GM23338 (cell line): ENCODE measurements at regions not wholly inside any gene's neighbourhood (a gene's known extent, or its start where the extent isn't known, plus 50 kb on each side); places are given as distances from the start of the nearest gene placed in this dataset.
"Not testable (repeated sequence)": the region's sequence is repeated elsewhere in the genome, so short reads cannot be mapped to it uniquely, and the experiment has no call there.

Experiments used
- ATAC-seq: fragments of 200-7000 bp; cut with Tn5 transposase; 3 replicates; pipeline ENCODE4 v1.9.1; 2020
- DNase-seq: peaks from one replicate; pipeline ENCODE4 v3.0.0-alpha.2; 2015; ENCODE audit warnings: low spot score
- H2AFZ ChIP-seq: fragments of 200-600 bp; sonication (generic); 2 replicates; pipeline ENCODE4 v1.8.0; 2016; ENCODE audit warnings: antibody characterized with exemption, mild to moderate bottlenecking, moderate library complexity
- H3F3A ChIP-seq: fragments of 200-600 bp; sonication (generic); replicated peaks from 2 replicates; pipeline ENCODE4 v1.8.0; 2017; ENCODE audit warnings: antibody characterized with exemption, mixed run types, low read depth
- H3K27ac ChIP-seq: fragments of 200-600 bp; sonication (generic); 2 replicates; pipeline ENCODE4 v1.6.1; 2016; ENCODE audit warnings: low read depth
- H3K27me3 ChIP-seq: fragments of 200-600 bp; sonication (generic); 2 replicates; pipeline ENCODE4 v1.8.0; 2016; ENCODE audit warnings: mild to moderate bottlenecking, mixed run types, moderate library complexity; ENCODE audit not compliant: insufficient read depth
- H3K36me3 ChIP-seq: fragments of 200-600 bp; sonication (generic); 2 replicates; pipeline ENCODE4 v1.8.0; 2016; ENCODE audit warnings: mild to moderate bottlenecking; ENCODE audit not compliant: insufficient read depth
- H3K4me1 ChIP-seq: fragments of 200-600 bp; sonication (generic); 2 replicates; pipeline ENCODE4 v1.8.0; 2016; ENCODE audit warnings: mild to moderate bottlenecking, moderate library complexity; ENCODE audit not compliant: insufficient read depth
- H3K4me2 ChIP-seq: fragments of 200-600 bp; sonication (generic); 2 replicates; pipeline ENCODE4 v1.7.1; 2017; ENCODE audit warnings: mixed run types
- H3K4me3 ChIP-seq: fragments of 200-600 bp; sonication (generic); 2 replicates; pipeline ENCODE4 v1.6.1; 2016; ENCODE audit warnings: mixed run types
- H3K79me2 ChIP-seq: fragments of 200-600 bp; sonication (generic); replicated peaks from 2 replicates; pipeline ENCODE4 v1.8.0; 2017; ENCODE audit warnings: mild to moderate bottlenecking; ENCODE audit not compliant: insufficient read depth
- H3K9me2 ChIP-seq: fragments of 200-600 bp; sonication (generic); 2 replicates; pipeline ENCODE4 v1.8.0; 2017; ENCODE audit not compliant: insufficient read depth
- H4K20me1 ChIP-seq: fragments of 200-600 bp; sonication (generic); replicated peaks from 2 replicates; pipeline ENCODE4 v1.8.0; 2017; ENCODE audit warnings: mild to moderate bottlenecking; ENCODE audit not compliant: insufficient read depth
- H3K27ac Mint-ChIP-seq: 2 replicates; pipeline ENCODE4 v1.8.0; 2020; ENCODE audit warnings: inconsistent platforms, mild to moderate bottlenecking, moderate library complexity, mixed read lengths
- H3K27me3 Mint-ChIP-seq: 3 replicates; pipeline ENCODE4 v1.8.0; 2022; ENCODE audit warnings: low read depth, mild to moderate bottlenecking, moderate library complexity, mixed read lengths, inconsistent platforms; ENCODE audit not compliant: insufficient read depth, poor library complexity
- H3K36me3 Mint-ChIP-seq: 3 replicates; pipeline ENCODE4 v1.8.0; 2021; ENCODE audit warnings: low read depth, mild to moderate bottlenecking, inconsistent platforms, moderate library complexity, mixed read lengths
- H3K4me1 Mint-ChIP-seq: 3 replicates; pipeline ENCODE4 v1.8.0; 2020; ENCODE audit warnings: mild to moderate bottlenecking, inconsistent platforms, mixed read lengths
- H3K4me3 Mint-ChIP-seq: 3 replicates; pipeline ENCODE4 v1.8.0; 2021; ENCODE audit warnings: moderate library complexity, mild to moderate bottlenecking, inconsistent platforms, mixed read lengths
- H3K9me3 Mint-ChIP-seq: 3 replicates; pipeline ENCODE4 v1.8.0; 2020; ENCODE audit warnings: moderate library complexity, mild to moderate bottlenecking, inconsistent platforms, mixed read lengths
- CREB1 ChIP-seq: fragments of 250-450 bp; sonication (Bioruptor Pico); IDR thresholded peaks from 2 replicates; pipeline ENCODE4 v1.5.0; 2020; ENCODE audit warnings: low read depth, mild to moderate bottlenecking, moderate library complexity
- EZH2 ChIP-seq: fragments of 200-600 bp; sonication (generic); IDR thresholded peaks from one replicate; pipeline ENCODE4 v1.8.0; 2017; ENCODE audit warnings: antibody characterized with exemption, mild to moderate bottlenecking, low read depth; ENCODE audit not compliant: unreplicated experiment
- EZH2phosphoT487 ChIP-seq: fragments of 200-600 bp; sonication (generic); IDR thresholded peaks from one replicate; pipeline ENCODE4 v1.8.1; 2018; ENCODE audit warnings: antibody characterized with exemption; ENCODE audit not compliant: unreplicated experiment
- ZNF114 ChIP-seq: fragments of 250-450 bp; sonication (Bioruptor Pico); IDR thresholded peaks from 2 replicates; pipeline ENCODE4 v1.5.0; 2020; ENCODE audit warnings: mild to moderate bottlenecking, moderate library complexity
- ZNF331 ChIP-seq: fragments of 250-450 bp; sonication (Bioruptor Pico); IDR thresholded peaks from 2 replicates; pipeline ENCODE4 v1.5.0; 2020; ENCODE audit warnings: low read depth, mild to moderate bottlenecking, moderate library complexity
- TF ChIP-seq, protein P1 (sequence below), 2 experiments: fragments of 200-600 bp in 1 of 2; sonication (generic) in 1 of 2; conservative IDR thresholded peaks; 2 replicates each; pipeline versions ENCODE4 v1.5.1 to v1.6.1; 2016 to 2017; ENCODE audit warnings: antibody characterized with exemption in 2 of 2, low read depth in 2 of 2, mild to moderate bottlenecking in 2 of 2, moderate library complexity in 1 of 2
- TF ChIP-seq, protein P2 (sequence below): IDR thresholded peaks from one replicate; pipeline ENCODE4 v1.6.1; 2018; ENCODE audit warnings: antibody characterized with exemption; ENCODE audit not compliant: unreplicated experiment

GRCh38 chr6:63514488-63515173, 57.6 kb upstream of the LOC128125822 start:
- DNase-seq (no peak), ATAC-seq (no peak)
- no peaks in the 10 kb centered on the region for H3F3A ChIP-seq
- no peaks in the 10 kb centered on the region for H3K9me2 ChIP-seq
- Mint-ChIP-seq H3K27me3 (peaks cover 1% of the 10 kb centered on the region), H3K9me3 (peaks cover 7% of the 10 kb centered on the region; the same call in 2 of the 3 replicates), H3K4me3 (no peak overlapping the region), H3K27ac (no peak overlapping the region), H3K4me1 (no peaks in the 10 kb centered on the region; the same call in 2 of the 3 replicates), H3K36me3 (no peaks in the 10 kb centered on the region)
- no peaks in the 10 kb centered on the region for H3K4me1 ChIP-seq
- TF ChIP-seq, protein P1, sequence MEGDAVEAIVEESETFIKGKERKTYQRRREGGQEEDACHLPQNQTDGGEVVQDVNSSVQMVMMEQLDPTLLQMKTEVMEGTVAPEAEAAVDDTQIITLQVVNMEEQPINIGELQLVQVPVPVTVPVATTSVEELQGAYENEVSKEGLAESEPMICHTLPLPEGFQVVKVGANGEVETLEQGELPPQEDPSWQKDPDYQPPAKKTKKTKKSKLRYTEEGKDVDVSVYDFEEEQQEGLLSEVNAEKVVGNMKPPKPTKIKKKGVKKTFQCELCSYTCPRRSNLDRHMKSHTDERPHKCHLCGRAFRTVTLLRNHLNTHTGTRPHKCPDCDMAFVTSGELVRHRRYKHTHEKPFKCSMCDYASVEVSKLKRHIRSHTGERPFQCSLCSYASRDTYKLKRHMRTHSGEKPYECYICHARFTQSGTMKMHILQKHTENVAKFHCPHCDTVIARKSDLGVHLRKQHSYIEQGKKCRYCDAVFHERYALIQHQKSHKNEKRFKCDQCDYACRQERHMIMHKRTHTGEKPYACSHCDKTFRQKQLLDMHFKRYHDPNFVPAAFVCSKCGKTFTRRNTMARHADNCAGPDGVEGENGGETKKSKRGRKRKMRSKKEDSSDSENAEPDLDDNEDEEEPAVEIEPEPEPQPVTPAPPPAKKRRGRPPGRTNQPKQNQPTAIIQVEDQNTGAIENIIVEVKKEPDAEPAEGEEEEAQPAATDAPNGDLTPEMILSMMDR (conservative IDR thresholded peaks at IDR 0.05; ENCODE audit: low read depth in 2 of 2): no peak
- no peak for TF ChIP-seq ZNF331
- no peak overlapping the region for H3K4me3 ChIP-seq
- H2AFZ ChIP-seq: no peak overlapping the region
- H3K27ac ChIP-seq: no peak overlapping the region
- no peaks in the 10 kb centered on the region for H3K36me3 ChIP-seq
- no peaks in the 10 kb centered on the region for H4K20me1 ChIP-seq
- no peaks in the 10 kb centered on the region for H3K79me2 ChIP-seq
- H3K4me2 ChIP-seq: no peak overlapping the region
- H3K27me3 ChIP-seq: no peaks in the 10 kb centered on the region

DNA sequence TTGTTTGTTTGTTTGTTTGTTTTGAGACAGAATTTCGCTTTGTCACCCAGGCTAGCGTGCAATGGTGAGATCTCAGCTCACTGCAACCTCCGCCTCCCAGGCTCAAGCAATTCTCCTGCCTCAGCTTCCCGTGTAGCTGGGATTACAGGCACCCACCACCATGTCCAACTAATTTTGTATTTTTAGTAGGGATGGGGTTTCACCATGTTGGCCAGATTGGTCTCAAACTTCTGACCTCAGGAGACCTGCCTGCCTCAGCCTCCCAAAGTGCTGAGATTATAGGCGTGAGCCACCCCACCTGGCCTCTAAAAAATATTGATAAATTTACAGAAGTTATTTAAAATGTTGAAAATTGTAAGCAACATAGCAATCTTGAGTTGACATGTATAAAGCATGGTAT, 57.1 kb upstream of the LOC128125822 start:
- not testable (repeated sequence) for H3F3A ChIP-seq, H3K9me3 Mint-ChIP-seq, H3K27ac ChIP-seq, H3K4me3 ChIP-seq, H2AFZ ChIP-seq, H3K9me2 ChIP-seq, ATAC-seq, H3K79me2 ChIP-seq, DNase-seq, H3K27ac Mint-ChIP-seq, H3K4me3 Mint-ChIP-seq, H3K27me3 Mint-ChIP-seq, H3K36me3 Mint-ChIP-seq, H3K27me3 ChIP-seq, H3K4me1 Mint-ChIP-seq, H3K36me3 ChIP-seq, H3K4me2 ChIP-seq, H3K4me1 ChIP-seq, H4K20me1 ChIP-seq

- H3K27ac Mint-ChIP-seq: no peak overlapping the region
- DNase-seq: no peak
- peaks cover 7% of the 10 kb centered on the region; the same call in 2 of the 3 replicates for H3K9me3 Mint-ChIP-seq
- no peaks in the 10 kb centered on the region for H3K9me2 ChIP-seq
- no peaks in the 10 kb centered on the region for H3K27me3 ChIP-seq
- no peaks in the 10 kb centered on the region for H4K20me1 ChIP-seq
- H3K4me3 ChIP-seq: no peak overlapping the region
- no peak overlapping the region for H3K4me2 ChIP-seq
- no peaks in the 10 kb centered on the region for H3K4me1 Mint-ChIP-seq
- H3F3A ChIP-seq: no peaks in the 10 kb centered on the region
- no peaks in the 10 kb centered on the region for H3K79me2 ChIP-seq
- no peaks in the 10 kb centered on the region for H3K36me3 ChIP-seq
- H3K36me3 Mint-ChIP-seq: no peaks in the 10 kb centered on the region
- H3K4me1 ChIP-seq: no peaks in the 10 kb centered on the region
- H3K27me3 Mint-ChIP-seq: peaks cover 1% of the 10 kb centered on the region
- H3K4me3 Mint-ChIP-seq: no peak overlapping the region
- no peak overlapping the region; the same call in 1 of the 2 replicates for H2AFZ ChIP-seq
- H3K27ac ChIP-seq: no peak overlapping the region
- ATAC-seq: no peak
- no peak for TF ChIP-seq ZNF114 (CRISPR knock-in tag)
- no peak for TF ChIP-seq CREB1 (CRISPR knock-in tag)
- TF ChIP-seq ZNF331: no peak
- TF ChIP-seq EZH2: no peak
- TF ChIP-seq, protein P1 (conservative IDR thresholded peaks at IDR 0.05; ENCODE audit: low read depth in 2 of 2): no peak
- TF ChIP-seq EZH2phosphoT487: no peak
- TF ChIP-seq, protein P2, sequence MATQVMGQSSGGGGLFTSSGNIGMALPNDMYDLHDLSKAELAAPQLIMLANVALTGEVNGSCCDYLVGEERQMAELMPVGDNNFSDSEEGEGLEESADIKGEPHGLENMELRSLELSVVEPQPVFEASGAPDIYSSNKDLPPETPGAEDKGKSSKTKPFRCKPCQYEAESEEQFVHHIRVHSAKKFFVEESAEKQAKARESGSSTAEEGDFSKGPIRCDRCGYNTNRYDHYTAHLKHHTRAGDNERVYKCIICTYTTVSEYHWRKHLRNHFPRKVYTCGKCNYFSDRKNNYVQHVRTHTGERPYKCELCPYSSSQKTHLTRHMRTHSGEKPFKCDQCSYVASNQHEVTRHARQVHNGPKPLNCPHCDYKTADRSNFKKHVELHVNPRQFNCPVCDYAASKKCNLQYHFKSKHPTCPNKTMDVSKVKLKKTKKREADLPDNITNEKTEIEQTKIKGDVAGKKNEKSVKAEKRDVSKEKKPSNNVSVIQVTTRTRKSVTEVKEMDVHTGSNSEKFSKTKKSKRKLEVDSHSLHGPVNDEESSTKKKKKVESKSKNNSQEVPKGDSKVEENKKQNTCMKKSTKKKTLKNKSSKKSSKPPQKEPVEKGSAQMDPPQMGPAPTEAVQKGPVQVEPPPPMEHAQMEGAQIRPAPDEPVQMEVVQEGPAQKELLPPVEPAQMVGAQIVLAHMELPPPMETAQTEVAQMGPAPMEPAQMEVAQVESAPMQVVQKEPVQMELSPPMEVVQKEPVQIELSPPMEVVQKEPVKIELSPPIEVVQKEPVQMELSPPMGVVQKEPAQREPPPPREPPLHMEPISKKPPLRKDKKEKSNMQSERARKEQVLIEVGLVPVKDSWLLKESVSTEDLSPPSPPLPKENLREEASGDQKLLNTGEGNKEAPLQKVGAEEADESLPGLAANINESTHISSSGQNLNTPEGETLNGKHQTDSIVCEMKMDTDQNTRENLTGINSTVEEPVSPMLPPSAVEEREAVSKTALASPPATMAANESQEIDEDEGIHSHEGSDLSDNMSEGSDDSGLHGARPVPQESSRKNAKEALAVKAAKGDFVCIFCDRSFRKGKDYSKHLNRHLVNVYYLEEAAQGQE: no peak
These were observed 55.9 kb upstream of the LOC128125822 start for GRCh38 chr6:63516186-63516944.
